Activated CD4-positive, alpha-beta T cell treated with anti-CD3 and anti-CD28 coated beads, Interleukin-2, amount 50 U/mL, for 16 hours (primary cell): ENCODE measurements at regions not wholly inside any gene's neighbourhood (a gene's known extent, or its start where the extent isn't known, plus 50 kb on each side); places are given as distances from the start of the nearest gene placed in this dataset.
"Not testable (repeated sequence)": the region's sequence is repeated elsewhere in the genome, so short reads cannot be mapped to it uniquely, and the experiment has no call there.

Experiments
- DNase-seq: peaks from one replicate; pipeline ENCODE4 v3.0.0-alpha.2; 2020

- DNase-seq, result no peak
Observed at GRCh38 chr11:38700111-38700510, 2102.1 kb upstream of the RAG2 start.

GRCh38 chr11:38693306-38693705, 2095.3 kb upstream of the RAG2 start:
- no peak for DNase-seq

DNA sequence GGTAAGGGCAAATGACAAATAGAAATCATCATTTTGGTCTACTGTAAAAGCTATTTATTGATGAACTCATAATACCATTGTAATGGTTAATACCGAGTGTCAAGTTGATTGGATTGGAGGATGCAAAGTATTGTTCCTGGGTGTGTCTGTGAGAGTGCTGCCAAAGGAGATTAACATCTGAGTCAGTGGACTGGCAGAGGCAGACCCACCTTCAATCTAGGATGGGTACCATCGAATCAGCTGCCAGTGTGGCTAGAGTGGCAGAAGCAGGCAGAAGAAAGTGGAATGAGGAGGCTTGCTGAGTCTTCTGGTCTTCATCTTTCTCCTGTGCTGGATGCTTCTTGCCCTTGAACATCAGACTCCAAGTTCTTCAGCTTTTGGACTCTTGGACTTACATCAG, 2092.2 kb upstream of the RAG2 start:
- DNase-seq, result not testable (repeated sequence)

- no peak for DNase-seq
Observed at GRCh38 chr11:38687008-38687407, 2089.0 kb upstream of the RAG2 start.

GRCh38 chr11:38683484-38683883, 2085.4 kb upstream of the RAG2 start:
- no peak for DNase-seq

GRCh38 chr11:38680746-38681145, 2082.7 kb upstream of the RAG2 start:
- no peak for DNase-seq

GRCh38 chr11:38680166-38680565, 2082.1 kb upstream of the RAG2 start:
- DNase-seq, result no peak

GRCh38 chr11:38672445-38672844, 2074.4 kb upstream of the RAG2 start:
- no peak for DNase-seq

DNA sequence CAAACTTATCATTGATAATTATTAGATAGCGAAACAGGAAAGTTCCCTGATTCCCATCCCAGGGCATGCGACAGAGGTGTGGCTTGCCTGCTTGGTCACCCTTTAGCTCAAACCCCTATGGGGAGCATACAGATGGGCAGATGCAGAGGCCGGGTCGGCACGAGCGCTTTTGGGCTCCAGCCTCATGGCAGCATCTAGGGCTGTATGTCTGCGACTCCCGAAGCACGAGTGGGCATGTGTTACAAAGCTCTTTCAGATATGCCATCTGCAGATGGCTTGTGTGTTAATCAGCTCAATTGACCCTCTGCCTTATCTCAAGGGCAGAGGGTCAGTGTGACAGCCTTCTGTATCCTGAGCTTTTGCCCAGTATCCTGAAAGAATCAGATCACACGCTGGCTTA, 2069.3 kb upstream of the RAG2 start:
- no peak for DNase-seq

DNA sequence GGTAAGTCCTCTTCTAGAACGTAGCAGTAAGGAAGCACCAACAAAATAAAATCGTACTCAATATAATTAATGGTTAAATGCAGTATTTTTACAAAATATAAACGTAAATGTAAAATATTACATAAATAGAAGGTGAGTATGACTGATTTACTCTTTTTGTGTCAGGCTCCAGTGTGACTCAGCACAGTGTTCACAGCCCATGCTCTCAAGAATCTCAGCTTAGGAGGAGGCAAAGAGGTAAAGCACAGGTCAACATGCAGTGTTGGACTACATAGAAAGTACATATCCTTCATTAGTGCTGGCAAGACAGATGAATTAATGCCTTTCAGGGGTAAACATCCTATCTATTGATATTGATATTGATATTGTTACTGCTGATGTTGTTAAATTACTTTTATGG, 2050.6 kb upstream of the RAG2 start:
- DNase-seq, result no peak

DNA sequence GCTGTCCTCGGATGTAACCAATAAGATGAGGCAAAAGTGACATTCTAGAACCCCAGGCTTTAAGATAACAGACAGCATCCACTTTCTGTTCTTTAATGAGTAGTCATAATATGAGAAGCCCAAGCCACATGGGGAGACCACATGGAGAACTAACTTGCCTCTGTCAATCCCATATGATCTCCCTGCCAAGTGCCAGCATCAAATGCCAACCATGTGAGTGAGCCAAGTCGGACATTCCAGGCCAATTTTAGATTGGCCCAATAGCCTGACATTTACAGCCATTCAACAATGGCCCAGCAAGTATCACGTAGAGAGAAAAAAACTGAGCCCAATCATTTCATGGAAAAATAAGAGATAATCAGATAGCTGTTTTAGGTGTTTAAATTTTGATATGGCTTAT, 2048.3 kb upstream of the RAG2 start:
- no peak for DNase-seq

DNA sequence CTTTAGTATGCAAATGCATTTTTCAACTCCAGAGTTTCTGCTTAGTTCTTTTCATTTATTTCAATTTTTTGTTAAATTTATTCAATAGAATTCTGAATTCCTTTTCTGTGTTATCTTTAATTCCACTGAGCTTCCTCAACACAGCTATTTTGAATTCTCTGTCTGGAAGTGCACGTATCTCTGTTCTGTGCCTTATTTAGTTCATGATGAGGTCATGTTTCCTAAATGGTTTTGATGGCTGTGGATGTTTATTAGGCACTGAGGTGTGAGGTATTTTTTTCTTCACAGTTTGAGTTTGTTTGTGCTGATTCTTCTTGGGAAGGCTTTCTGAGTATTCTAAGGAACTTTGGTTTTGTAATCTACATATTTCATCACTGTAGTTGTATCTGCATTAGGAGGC, 2042.8 kb upstream of the RAG2 start:
- no peak for DNase-seq

GRCh38 chr11:38612701-38613100, 2014.7 kb upstream of the RAG2 start:
- no peak for DNase-seq

GRCh38 chr11:38601371-38601770, 2003.3 kb upstream of the RAG2 start:
- DNase-seq, result not testable (repeated sequence)

DNA sequence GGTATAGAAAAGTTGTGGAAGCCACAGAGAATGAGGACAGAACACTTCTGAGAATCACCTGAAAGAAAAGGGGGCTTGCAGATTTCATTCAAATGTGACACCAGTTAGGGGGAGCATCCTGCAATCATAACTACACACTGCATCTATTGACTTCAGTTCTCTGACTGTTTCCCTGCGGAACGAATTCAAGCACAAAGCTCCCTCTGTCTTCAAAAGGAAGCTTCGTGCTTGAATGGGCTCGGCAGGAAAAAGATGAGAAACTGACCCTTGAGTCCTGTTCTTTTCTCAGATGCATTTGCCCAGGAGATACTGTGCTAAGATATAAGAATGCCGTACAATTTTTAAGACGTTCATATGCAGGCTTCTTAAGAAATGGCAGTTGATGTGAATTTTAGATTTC, 2000.4 kb upstream of the RAG2 start:
- DNase-seq, result no peak

DNA sequence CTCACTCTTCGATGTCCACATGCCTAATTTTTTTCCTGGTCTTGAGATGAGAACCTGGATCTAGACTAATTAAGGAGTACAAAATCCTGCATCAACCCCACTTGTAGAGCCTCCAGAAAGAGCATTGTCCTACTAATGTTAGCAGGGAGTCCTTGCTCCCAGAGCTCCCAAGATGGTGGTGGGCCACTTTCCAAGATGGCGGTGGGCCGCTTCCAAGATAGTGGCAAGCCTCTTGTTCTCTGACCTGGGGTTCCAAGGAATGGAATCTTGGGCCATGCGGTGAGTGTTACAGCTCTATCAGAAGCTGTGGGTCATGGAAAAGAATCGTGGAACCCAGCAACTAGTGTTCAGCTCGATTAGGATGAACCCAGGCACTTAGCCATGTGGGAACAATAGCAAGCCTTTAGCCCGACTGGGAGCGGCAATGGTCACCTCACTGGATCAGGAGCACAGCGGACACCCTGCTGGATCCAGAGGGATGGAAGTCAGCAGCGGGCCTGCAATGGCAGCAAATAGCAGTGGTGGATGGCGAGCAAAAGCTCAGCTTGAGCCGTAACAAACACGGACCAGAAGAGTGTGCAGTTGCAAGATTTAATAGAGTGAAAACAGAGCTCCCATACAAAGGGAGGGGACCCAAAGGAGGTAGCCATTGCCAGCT, 1997.5 kb upstream of the RAG2 start:
- DNase-seq, result not testable (repeated sequence)

DNA sequence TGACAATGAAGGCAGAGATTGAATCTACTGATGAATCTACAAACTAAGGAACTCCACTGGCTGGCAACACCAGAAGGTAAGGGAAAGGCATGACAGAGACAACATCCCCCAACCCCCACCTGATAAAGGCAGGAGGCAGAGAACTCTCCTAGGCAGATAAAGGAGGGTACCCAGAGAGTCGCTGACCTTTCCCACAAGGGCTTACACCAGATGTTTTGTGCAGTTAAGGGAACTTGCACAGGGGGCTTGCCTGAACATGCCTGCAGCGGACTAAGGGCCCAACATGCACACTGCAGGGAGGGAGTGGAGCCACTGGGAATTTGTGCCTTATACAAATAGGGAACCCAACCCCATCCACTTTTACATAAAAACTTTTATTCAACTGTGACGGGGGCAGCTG, 1996.9 kb upstream of the RAG2 start:
- no peak for DNase-seq

- DNase-seq, result no peak
Observed at GRCh38 chr11:38593649-38594048, 1995.6 kb upstream of the RAG2 start.

- no peak for DNase-seq
Observed at GRCh38 chr11:38582756-38583155, 1984.7 kb upstream of the RAG2 start.

- no peak for DNase-seq
Observed at GRCh38 chr11:38582151-38582550, 1984.1 kb upstream of the RAG2 start.

GRCh38 chr11:38577769-38578168, 1979.7 kb upstream of the RAG2 start:
- DNase-seq, result no peak

DNA sequence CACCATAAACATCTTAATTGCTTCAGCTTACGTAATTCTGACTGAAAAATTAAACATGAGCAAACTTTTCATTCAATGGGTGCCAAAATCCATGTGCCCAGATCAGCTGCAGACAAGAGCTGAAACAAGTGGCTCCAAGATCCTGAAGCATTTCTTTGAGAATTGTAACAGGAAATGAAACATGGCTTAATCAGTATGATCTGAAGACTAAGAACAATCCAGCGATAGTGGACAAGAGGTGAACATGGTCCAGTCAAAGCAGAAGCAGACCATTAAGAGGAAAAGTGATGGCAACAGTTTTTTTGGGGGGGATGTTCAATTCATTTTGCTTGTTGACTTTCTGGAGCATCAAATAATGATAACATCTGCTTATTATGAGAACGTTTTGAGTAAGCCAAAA, 1964.5 kb upstream of the RAG2 start:
- no peak for DNase-seq

- no peak for DNase-seq
Observed at GRCh38 chr11:38553148-38553547, 1955.1 kb upstream of the RAG2 start.

DNA sequence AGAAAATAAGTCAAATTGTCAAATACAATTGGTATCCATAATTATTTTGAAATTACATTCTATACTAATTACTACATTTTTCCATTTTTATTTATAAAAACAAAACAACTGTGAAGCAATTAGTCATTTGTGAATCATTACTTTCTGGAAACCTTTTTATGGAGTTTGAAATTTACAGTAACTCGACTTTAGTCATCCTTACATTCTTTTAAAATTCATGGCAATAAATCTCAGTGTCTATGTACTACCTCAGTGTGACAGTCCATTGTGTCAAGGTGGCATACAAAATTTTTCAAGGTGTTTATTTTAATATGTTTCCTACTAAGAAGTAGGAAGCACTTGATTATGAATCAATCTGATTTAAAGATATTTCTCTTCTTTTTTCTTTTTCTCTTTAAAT, 1949.4 kb upstream of the RAG2 start:
- DNase-seq, result no peak

DNA sequence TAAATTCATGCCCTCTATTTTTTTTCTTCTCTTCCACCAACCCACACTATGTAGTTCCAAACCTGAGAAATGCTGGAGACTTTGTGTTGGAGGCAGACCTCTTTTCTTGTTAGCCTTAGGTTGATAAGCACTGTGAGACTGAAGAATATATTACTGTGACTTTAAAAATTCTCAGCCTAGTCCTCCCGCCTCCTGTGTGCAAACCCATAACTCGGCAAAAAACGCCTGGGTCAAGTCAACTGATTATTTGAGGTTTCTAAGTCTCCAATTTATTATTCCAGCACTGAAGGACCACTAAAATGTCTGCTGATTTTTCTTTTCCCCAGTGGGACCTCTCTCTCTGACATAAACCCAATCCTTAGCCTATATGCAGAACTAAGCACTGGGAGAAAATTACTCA, 1946.0 kb upstream of the RAG2 start:
- DNase-seq, result no peak

- DNase-seq, result no peak
Observed at GRCh38 chr11:38543311-38543710, 1945.3 kb upstream of the RAG2 start.
